ENCODE measurements at regions not wholly inside any gene's neighbourhood (a gene's known extent, or its start where the extent isn't known, plus 50 kb on each side); places are given as distances from the start of the nearest gene placed in this dataset.

DNA sequence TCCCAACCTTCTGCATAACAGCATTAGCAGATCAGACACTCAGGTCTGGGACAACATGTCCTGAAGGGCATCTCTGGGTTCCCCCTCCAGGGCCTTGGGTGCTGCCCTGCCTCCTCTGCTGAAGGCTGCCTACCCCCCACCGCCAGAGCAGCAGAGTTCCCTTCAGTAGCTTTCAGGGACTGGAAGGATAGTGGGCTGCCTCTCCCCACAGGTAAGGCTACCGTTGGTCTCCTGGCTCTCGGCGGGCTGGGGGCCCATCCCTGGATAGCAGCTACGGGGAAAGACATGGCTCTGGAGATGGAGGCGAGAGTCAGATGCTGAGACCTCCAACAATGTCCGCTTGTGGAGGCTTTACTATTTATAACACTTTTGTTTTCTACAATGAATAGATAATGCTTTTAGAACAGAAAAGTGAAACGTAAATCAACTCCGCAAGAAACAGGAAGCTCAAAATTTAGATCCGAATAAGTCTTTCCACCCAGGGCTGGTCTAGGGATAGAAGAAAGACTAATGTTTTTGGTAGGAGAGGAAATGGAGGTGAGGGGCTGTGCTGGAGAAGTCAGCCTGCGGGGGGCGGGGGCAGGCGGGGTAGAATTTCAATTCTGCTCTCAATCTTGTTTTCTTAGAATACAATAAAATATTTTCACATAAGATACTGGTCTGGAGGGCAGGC, 58.4 kb downstream of the ARL4C start:
- ATAC-seq, result peak; percentile 33 to 35
- no peaks in the 10 kb centered on the region for H3K9me3 Mint-ChIP-seq
- no peaks in the 10 kb centered on the region for H3K36me3 Mint-ChIP-seq
- H3K27ac Mint-ChIP-seq, result peak overlapping the region; percentile 55 to 89
- DNase-seq (ENCODE audit: low spot score in 2 of 2), result no peak

DNA sequence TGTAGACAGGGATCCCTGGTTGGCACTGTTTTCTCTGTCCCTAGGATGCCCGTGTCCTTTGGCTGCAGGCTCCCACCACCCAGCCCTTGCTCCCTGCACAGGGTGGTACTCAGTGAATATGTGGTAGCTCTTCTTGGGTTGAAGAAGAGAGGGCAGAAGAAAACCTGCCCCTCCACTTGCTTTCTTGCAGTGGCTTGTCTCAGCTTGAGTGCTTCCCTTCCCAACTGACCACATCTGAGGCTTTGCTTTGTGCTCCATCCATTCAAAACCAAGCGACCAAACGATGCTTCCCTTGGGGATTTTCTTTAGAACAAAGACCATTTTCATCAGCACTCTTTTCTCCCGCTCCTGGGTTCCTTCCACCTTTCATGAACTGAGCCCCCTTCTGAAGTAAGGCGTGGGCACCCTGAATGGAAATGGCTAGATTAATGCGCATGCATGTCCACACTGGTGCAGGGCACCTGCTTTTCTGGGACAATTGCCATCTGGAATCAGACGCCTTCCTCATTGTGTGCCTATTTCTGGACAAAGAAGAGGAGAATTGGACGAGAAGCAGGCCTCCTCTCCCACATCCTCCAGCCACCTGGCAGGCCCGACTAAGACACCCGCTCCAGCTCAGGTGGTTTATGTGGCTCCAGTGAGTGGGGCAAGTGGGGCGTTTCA, 59.1 kb downstream of the ARL4C start:
- Mint-ChIP-seq H3K27ac (peak overlapping the region in 1 of 2 donors; percentile 55), H3K36me3 (no peaks in the 10 kb centered on the region), H3K9me3 (no peaks in the 10 kb centered on the region)
- ATAC-seq (peak in 1 of 2 donors; percentile 11), DNase-seq (ENCODE audit: low spot score in 2 of 2) (no peak)

DNA sequence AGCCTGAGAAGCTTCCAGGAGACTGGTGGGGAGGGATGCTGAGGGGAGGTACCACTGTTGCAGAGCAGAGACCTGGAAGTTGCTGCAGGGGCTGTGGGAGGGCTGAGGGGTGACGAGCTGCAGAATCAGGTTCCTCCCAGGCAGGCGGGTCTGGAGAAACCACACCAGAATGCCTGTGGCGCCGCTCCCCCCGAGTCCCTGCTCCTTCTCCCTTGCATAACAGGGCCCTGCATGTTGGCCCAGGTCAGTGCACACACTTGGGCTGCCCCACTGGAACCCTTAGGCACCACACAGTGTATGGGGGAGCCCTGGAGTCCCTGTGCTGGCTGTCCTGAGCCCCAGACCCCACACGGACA, 60.4 kb downstream of the ARL4C start:
- Mint-ChIP-seq H3K27ac (no peak overlapping the region), H3K36me3 (no peaks in the 10 kb centered on the region), H3K9me3 (no peaks in the 10 kb centered on the region)
- no peak for ATAC-seq
- DNase-seq (ENCODE audit: low spot score in 2 of 2), result no peak

DNA sequence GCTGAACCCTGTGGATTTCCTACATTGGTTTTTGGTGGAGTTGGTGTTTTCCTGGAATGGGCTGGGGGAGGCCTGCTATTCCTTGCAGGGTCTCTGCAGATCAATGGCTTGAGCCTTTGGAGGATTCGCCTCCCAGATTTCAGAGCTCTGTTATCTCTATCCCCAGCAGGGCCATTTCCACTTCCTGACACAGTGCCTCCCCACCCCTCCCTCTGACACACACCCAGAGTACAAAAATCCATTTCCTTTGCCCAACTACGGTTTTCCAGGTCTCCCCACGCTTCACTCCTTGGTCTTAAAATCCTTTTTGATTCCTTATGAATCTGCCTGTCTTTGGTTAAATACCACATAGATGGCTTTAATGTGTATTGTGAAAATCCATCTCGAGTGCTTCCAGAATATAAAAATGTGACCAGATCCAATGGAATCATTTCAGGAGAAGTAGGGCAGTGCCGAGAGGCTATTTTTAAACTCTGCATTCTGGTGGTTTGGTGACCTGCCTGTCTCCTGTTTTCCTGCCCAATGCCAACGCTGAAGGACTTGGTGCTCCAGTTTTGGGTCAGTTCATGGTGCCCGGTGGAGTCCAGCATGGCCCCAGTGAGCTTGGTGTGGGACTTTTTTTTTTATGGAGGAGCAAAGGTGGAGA, 60.9 kb downstream of the ARL4C start:
- Mint-ChIP-seq H3K9me3 (no peaks in the 10 kb centered on the region), H3K27ac (no peak overlapping the region), H3K36me3 (no peaks in the 10 kb centered on the region)
- ATAC-seq (no peak), DNase-seq (ENCODE audit: low spot score in 2 of 2) (no peak)

DNA sequence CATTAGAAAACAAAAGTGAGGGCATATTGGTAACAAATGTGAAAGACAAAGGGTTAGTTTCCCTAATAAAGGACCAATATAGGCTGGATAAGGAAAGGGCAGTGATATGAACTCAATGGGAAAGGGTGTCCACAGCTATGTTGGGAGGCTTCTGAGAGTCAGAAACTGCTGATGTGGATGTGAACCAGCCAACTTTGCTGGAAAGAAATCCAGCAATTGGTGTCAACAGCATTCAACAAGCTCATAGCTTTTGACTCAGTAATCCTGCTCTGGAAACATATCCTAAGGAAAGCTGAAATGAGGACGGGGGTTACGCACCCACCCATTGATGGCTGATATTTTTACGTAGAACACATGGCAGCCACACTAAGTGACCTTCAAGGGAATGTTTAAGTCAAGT, 63.7 kb downstream of the ARL4C start:
- DNase-seq (ENCODE audit: low spot score in 2 of 2) (no peak), ATAC-seq (no peak)
- Mint-ChIP-seq H3K9me3 (no peaks in the 10 kb centered on the region), H3K36me3 (no peaks in the 10 kb centered on the region), H3K27ac (no peak overlapping the region)

DNA sequence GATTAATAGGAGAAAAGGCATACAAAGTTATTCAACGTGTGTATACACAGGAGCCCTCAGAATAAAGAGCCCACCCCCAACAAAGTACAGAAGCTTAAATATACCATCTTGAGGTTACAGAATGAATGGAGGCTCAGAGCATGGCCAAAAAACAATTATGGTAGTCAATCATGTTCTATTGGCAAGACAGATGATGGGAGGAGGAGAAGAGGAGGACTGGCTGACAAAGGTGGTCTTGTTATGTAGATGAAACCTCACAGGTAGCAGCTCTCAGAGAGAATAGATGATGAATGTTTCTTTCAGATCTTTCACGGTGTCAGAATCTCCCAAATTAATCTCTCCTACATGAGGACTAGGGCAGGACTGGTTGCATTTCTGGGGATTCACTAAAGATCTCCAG, 66.0 kb downstream of the ARL4C start:
- DNase-seq (ENCODE audit: low spot score in 2 of 2) (no peak), ATAC-seq (no peak)
- Mint-ChIP-seq H3K9me3 (no peaks in the 10 kb centered on the region), H3K36me3 (peaks cover 0 to under 1% of the 10 kb centered on the region in 2 donors), H3K27ac (no peak overlapping the region)

DNA sequence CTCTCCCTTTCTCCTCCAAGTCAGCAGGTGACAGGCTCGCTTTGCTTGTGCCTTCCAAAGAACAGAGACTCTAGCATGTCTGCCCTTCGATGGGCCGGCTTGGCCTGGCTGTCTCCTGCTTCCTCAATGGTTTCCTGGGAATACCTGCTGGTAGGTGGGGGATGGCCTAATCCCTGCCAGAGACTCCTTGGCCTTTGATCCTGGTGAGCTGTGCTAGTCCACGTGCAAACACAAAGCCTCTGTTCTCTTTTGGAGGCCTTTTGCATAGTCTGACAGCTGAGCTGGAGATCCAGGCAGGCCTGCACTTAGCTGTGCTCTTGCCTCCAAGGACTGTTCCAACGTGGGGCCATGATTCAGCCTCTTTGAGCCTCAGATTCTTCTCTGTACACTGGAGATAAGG, 67.6 kb downstream of the ARL4C start:
- ATAC-seq, result no peak
- H3K27ac Mint-ChIP-seq, result peak overlapping the region in 1 of 2 donors; percentile 93
- H3K36me3 Mint-ChIP-seq, result peaks cover 0 to 13% of the 10 kb centered on the region in 2 donors
- H3K9me3 Mint-ChIP-seq, result no peaks in the 10 kb centered on the region
- DNase-seq (ENCODE audit: low spot score in 2 of 2), result no peak

DNA sequence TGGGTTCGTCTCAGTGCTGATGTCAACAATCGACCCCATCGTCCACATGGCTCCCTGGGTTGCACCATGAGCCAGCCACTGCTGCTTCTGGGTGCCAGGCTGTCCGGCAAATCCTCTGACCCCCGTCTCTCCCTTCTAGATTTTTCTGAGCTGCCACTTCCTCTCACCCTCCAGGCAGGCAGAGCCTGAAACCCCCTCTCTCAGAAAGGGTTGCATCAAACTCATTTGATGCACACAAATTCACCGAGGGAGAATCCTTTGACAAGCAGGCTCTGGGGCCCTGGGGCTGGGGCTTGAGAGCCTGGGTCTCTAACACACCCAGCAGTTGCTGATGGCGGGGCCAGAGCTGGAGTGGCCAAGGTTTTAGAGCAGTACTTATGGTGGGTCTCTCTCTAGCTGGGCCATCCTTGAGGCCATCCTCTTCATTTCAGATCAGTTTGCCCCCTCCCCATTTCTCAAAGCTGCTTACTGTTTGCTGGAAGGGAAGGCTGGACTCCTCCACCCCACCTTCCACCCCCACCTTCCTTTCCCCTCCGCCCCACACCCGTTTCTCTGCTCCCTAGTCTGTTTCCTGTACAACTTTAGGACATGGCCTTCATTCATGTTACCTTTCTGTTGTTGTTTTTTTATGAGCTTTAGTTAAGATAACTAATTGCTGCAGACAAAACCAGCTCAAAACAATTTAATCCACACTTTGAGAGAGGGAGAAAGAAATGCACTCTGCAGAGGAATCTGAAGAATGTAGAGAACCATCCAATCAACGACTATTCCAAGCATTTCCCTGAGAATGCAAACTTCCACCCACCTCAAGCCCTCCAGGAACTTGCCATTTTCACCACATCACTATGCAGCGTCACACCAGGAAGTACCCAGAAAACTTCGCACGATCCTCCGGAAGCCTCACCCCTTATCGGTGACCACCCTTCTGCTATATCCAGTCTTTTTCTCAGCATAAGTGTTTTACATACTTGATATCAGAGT, 69.5 kb downstream of the ARL4C start:
- H3K36me3 Mint-ChIP-seq, result peaks cover 0 to 13% of the 10 kb centered on the region in 2 donors
- no peak for ATAC-seq
- no peak for DNase-seq (ENCODE audit: low spot score in 2 of 2)
- H3K9me3 Mint-ChIP-seq, result no peaks in the 10 kb centered on the region
- peak overlapping the region; percentile 93 to 97 for H3K27ac Mint-ChIP-seq

DNA sequence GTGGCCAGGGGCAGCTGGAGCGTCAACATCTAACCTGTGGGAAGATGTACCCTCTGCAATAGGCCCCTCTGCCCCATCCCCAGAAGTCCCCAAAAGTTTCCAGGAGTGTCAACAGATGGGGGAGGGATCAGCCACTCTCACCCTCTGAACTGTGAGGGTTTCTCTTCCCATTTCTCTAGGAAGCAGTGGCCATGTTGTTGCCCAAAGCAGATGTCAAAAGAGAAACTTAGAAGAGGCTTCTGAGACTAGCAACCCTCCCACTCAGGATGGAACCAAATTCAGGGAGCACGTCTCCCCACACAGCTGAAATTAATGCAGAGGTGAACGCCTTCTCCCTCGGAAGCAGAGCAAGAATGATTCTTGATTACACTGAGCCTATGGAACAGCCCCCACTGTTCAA, 70.3 kb downstream of the ARL4C start:
- H3K27ac Mint-ChIP-seq, result peak overlapping the region; percentile 93 to 97
- H3K36me3 Mint-ChIP-seq, result peaks cover 0 to 13% of the 10 kb centered on the region in 2 donors
- peak in 1 of 2 donors; percentile 18 for ATAC-seq
- H3K9me3 Mint-ChIP-seq, result no peaks in the 10 kb centered on the region
- DNase-seq (ENCODE audit: low spot score in 2 of 2), result no peak

DNA sequence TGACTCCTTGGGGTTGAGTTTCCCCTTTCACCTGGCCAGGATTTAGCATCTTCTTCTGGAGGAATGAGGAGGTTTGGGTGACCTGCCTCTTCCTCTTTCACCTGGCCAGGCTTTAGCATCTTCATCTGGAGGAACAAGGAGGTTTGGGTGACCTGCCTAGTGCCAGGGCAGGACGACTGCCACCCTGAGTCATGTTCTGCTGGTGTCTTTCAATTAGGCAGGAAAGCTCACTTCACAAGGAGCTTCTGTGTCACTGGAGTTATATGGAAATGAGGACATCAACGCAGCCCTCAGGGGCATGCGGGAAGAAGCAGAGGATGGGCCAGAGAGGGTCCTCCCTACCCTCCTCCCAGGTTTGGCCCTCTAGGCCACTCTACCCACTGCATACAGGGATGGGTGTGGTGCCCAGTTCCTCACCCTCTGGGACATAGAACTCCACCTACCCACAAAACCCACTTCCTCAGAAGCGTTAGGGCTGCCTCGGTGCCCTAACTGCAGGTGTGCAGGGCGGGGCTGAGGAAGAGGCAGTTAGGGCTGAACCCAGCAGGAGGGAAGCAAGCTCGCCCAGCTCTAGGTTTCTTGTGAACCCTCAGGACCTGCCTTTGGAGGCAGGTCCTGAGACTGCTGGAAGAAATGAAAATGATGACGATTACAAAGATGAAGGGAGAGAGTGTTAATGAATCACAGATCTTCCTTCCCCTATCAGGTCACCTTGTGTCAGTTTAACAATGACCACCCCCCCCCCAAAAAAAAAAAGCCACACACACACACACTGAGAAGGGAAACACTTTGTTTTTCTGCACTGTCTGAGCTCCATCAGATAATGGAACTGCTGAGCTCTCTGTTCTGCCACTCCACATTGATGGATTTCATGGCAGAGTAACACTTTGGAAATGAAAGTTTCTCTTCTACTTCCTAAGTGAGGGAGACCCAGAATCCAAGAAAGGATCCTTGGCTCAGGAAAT, 71.0 kb downstream of the ARL4C start:
- H3K36me3 Mint-ChIP-seq, result peaks cover 0 to 13% of the 10 kb centered on the region in 2 donors
- peak overlapping the region; percentile 93 to 97 for H3K27ac Mint-ChIP-seq
- ATAC-seq (peak; percentile 59 to 73), DNase-seq (ENCODE audit: low spot score in 2 of 2) (peak in 1 of 2 donors; percentile 70)
- no peaks in the 10 kb centered on the region for H3K9me3 Mint-ChIP-seq

DNA sequence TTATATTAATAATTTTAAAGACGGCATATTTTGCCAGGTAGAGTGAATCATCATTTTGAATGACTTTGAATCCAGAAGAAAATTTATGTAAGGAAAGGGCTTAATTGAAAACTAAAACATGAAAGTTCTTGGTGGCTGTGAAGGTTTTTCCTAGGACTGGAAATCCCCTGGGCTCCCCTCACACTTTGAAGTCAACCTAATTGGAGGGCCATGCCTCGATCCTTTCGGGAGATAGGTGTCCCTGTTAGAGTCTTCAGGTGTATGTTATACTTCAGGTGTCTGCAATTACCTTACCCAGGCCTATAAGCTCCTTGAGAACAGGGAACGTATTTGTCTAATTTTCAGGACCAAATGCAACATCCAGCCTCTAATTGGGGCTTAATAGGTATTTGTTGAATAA, 73.0 kb downstream of the ARL4C start:
- Mint-ChIP-seq H3K27ac (peak overlapping the region in 1 of 2 donors; percentile 66), H3K9me3 (no peaks in the 10 kb centered on the region), H3K36me3 (peaks cover 0 to 18% of the 10 kb centered on the region in 2 donors)
- DNase-seq (ENCODE audit: low spot score in 2 of 2) (no peak), ATAC-seq (no peak)

DNA sequence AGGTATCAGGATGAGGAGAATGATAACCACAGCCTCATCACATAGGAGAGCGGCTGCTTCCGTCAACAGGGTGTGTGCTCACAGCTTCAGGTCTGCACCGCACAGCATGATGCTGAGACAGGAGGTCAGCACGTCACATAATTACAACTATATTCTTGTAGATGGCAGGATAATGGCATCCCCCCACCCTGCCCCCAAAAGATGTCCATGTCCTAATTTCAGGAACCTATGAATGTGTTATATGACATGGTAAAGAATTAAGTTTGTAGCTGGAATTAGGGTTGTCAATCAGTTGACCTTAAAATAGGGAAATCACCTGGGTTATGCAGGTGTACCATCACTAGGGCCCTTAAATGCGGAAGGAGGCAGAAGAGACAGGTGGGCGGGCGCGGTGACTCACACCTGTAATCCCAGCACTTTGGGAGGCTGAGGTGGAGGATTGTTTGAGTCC, 73.9 kb downstream of the ARL4C start:
- Mint-ChIP-seq H3K36me3 (peaks cover 7 to 27% of the 10 kb centered on the region in 2 donors), H3K27ac (peak overlapping the region; percentile 10 to 71), H3K9me3 (peaks cover 0 to 9% of the 10 kb centered on the region in 2 donors)
- ATAC-seq (peak; percentile 82 to 83), DNase-seq (ENCODE audit: low spot score in 2 of 2) (no peak)

DNA sequence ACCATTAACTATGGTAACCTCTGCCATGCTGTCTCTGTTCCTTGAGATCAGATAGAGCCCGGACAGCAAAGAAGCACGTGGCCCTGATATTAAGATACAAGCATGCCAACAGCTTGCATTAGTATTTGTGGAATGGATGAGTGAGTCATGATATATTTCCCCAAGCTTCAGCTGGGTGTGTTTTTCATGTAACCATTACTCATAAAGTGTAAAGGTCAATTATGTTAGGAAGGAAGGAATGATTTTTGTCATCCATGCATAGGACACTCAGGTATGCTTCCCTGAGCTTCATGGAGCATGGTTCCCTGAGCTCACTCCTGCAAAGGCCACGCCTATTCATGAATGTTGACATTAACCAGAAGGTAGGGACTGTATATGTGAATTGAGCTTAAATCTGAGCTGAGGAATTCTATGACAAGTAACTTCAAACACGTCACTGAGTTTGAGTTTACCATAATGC, 74.6 kb downstream of the ARL4C start:
- peaks cover 7 to 28% of the 10 kb centered on the region in 2 donors for H3K36me3 Mint-ChIP-seq
- peak overlapping the region; percentile 10 to 71 for H3K27ac Mint-ChIP-seq
- H3K9me3 Mint-ChIP-seq, result peaks cover 0 to 11% of the 10 kb centered on the region in 2 donors
- ATAC-seq (peak in 1 of 2 donors; percentile 44), DNase-seq (ENCODE audit: low spot score in 2 of 2) (no peak)

DNA sequence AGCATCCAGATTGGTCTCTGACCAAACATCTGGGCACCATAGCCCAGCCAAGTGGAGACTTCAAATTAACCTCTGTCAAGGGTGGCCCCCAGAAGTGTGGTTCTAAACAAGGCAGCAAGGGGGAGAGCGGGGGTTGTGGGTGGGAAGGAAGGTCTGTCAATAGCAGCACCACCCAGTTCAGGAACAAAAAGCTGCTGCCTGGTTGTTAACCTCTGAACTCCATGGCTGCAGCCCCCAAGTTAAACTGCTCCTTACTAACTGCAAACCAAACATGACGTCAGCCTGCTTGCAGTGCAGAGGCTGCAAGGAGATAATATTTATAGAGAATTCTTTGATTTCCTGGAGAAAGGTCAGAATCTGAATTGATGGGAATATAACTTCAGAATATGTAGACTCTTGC, 76.5 kb downstream of the ARL4C start:
- Mint-ChIP-seq H3K27ac (no peak overlapping the region), H3K36me3 (peaks cover 7 to 23% of the 10 kb centered on the region in 2 donors), H3K9me3 (peaks cover 0 to 22% of the 10 kb centered on the region in 2 donors)
- DNase-seq (ENCODE audit: low spot score in 2 of 2) (no peak), ATAC-seq (no peak)

DNA sequence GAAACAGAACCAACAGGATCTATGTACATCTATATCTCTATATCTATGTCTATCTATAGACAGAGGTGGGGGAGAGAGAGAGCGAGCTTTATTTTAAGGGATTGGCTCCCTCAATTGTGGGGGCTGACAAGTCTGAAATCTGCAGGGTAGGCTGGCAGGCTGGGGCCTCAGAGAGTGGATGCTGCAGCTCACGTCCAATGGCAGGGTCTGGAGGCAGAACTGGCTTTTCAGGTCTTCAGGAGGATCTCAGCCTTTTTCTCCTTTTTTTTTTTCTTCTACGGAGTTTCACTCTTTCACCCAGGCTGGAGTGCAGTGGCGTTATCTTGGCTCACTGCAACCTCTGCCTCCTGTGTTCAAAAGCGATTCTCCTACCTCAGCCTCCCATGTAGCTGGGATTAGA, 77.2 kb downstream of the ARL4C start:
- H3K27ac Mint-ChIP-seq, result no peak overlapping the region
- no peak for ATAC-seq
- H3K9me3 Mint-ChIP-seq, result peaks cover 0 to 29% of the 10 kb centered on the region in 2 donors
- peaks cover 7 to 21% of the 10 kb centered on the region in 2 donors for H3K36me3 Mint-ChIP-seq
- no peak for DNase-seq (ENCODE audit: low spot score in 2 of 2)

Data from activated naive CD4-positive, alpha-beta T cell treated with anti-CD3 and anti-CD28 coated beads, Interleukin-2, amount 50 U/mL, for 72 hours (primary cell).